CD14-positive monocyte (primary cell): ENCODE measurements at regions not wholly inside any gene's neighbourhood (a gene's known extent, or its start where the extent isn't known, plus 50 kb on each side); places are given as distances from the start of the nearest gene placed in this dataset.

Experiments used
- DNase-seq, 3 donors: peaks; one replicate each; pipeline ENCODE4 v3.0.0-alpha.2; 2011 to 2022
- H2AFZ ChIP-seq: 2 replicates; pipeline ENCODE4 v1.6.0; 2012; ENCODE audit warnings: mild to moderate bottlenecking, low read depth, low read length, inconsistent platforms; ENCODE audit not compliant: insufficient read depth, poor library complexity, severe bottlenecking
- H3K27ac ChIP-seq, 2 donors: 1 replicate in 1 of 2; 2 replicates in 1 of 2; pipeline ENCODE4 v1.5.1; 2012 to 2013; ENCODE audit warnings: low read length in 2 of 2, control low read depth in 1 of 2, inconsistent platforms in 1 of 2, low read depth in 1 of 2, mild to moderate bottlenecking in 1 of 2
- H3K27me3 ChIP-seq, 2 donors: one replicate each; pipeline versions ENCODE4 v1.6.0 to v1.6.1; 2011 to 2013; ENCODE audit warnings: low read length in 2 of 2; ENCODE audit not compliant: control insufficient read depth in 2 of 2, insufficient read depth in 2 of 2
- H3K36me3 ChIP-seq, 2 donors: replicated peaks in 1 of 2; 1 replicate in 1 of 2; 2 replicates in 1 of 2; pipeline versions ENCODE4 v1.5.1 to v1.6.1; 2012 to 2013; ENCODE audit warnings: low read length in 2 of 2, control low read depth in 1 of 2, inconsistent platforms in 1 of 2, mild to moderate bottlenecking in 1 of 2; ENCODE audit not compliant: insufficient read depth in 2 of 2, control insufficient read depth in 1 of 2
- H3K4me1 ChIP-seq, 2 donors: 1 replicate in 1 of 2; 2 replicates in 1 of 2; pipeline versions ENCODE4 v1.5.1 to v1.6.1; 2012 to 2013; ENCODE audit warnings: low read length in 2 of 2, control low read depth in 1 of 2, inconsistent platforms in 1 of 2, mild to moderate bottlenecking in 1 of 2, moderate library complexity in 1 of 2; ENCODE audit not compliant: insufficient read depth in 2 of 2, control insufficient read depth in 1 of 2
- H3K4me2 ChIP-seq: replicated peaks from 2 replicates; pipeline ENCODE3; 2012; ENCODE audit warnings: low read length, moderate library complexity, mild to moderate bottlenecking; ENCODE audit not compliant: poor library complexity, severe bottlenecking; ENCODE audit errors: extremely low read depth
- H3K4me3 ChIP-seq, 3 experiments: fragments of 200-600 bp in 1 of 3; sonication (generic) in 1 of 3; replicated peaks in 1 of 3; 1 replicate in 2 of 3; 2 replicates in 1 of 3; pipeline ENCODE4 v1.5.1; 2011 to 2013; ENCODE audit warnings: low read length in 3 of 3, mild to moderate bottlenecking in 3 of 3, control low read depth in 2 of 3, low read depth in 2 of 3, inconsistent platforms in 1 of 3, moderate library complexity in 1 of 3
- H3K79me2 ChIP-seq: 2 replicates; pipeline ENCODE4 v1.6.0; 2012; ENCODE audit warnings: mild to moderate bottlenecking, control low read depth, inconsistent platforms, low read length, moderate library complexity; ENCODE audit not compliant: insufficient read depth
- H3K9ac ChIP-seq: 2 replicates; pipeline ENCODE4 v1.6.0; 2017; ENCODE audit warnings: low read length, mild to moderate bottlenecking; ENCODE audit not compliant: insufficient read depth, poor library complexity, severe bottlenecking
- H3K9me3 ChIP-seq, 2 donors: replicated peaks in 1 of 2; 1 replicate in 1 of 2; 2 replicates in 1 of 2; pipeline versions ENCODE4 v1.5.1 to v1.6.1; 2012 to 2013; ENCODE audit warnings: low read length in 2 of 2, control low read depth in 1 of 2; ENCODE audit not compliant: control insufficient read depth in 1 of 2, insufficient read depth in 1 of 2
- H4K20me1 ChIP-seq: 2 replicates; pipeline ENCODE4 v1.6.0; 2012; ENCODE audit warnings: mild to moderate bottlenecking, low read length, control low read depth, moderate library complexity; ENCODE audit not compliant: insufficient read depth
- H3K27ac Mint-ChIP-seq, 7 donors: one replicate each; pipeline ENCODE4 v1.8.0; 2020; ENCODE audit warnings: mild to moderate bottlenecking in 7 of 7, mixed read lengths in 7 of 7, moderate library complexity in 6 of 7, inconsistent platforms in 2 of 7
- H3K27me3 Mint-ChIP-seq, 3 donors: one replicate each; pipeline ENCODE4 v1.8.0; 2021 to 2022; ENCODE audit warnings: low read depth in 3 of 3, mild to moderate bottlenecking in 3 of 3, mixed read lengths in 3 of 3, moderate library complexity in 3 of 3, inconsistent platforms in 1 of 3
- H3K36me3 Mint-ChIP-seq, 2 donors: one replicate each; pipeline ENCODE4 v1.8.0; 2020; ENCODE audit warnings: mixed read lengths in 2 of 2, inconsistent platforms in 1 of 2, mild to moderate bottlenecking in 1 of 2
- H3K4me1 Mint-ChIP-seq: one replicate; pipeline ENCODE4 v1.8.0; 2020; ENCODE audit warnings: mild to moderate bottlenecking, mixed read lengths
- H3K4me3 Mint-ChIP-seq, 2 donors: one replicate each; pipeline ENCODE4 v1.8.0; 2020; ENCODE audit warnings: mild to moderate bottlenecking in 2 of 2, mixed read lengths in 2 of 2, moderate library complexity in 1 of 2
- H3K9me3 Mint-ChIP-seq, 7 donors: one replicate each; pipeline ENCODE4 v1.8.0; 2020 to 2022; ENCODE audit warnings: mixed read lengths in 7 of 7, mild to moderate bottlenecking in 6 of 7, moderate library complexity in 6 of 7, inconsistent platforms in 2 of 7
- CTCF ChIP-seq: fragments of 200-600 bp; IDR thresholded peaks from one replicate; pipeline ENCODE4 v1.8.0; 2022; ENCODE audit warnings: antibody characterized with exemption, mild to moderate bottlenecking
- intact Hi-C, 2 donors: fragments of 100-400 bp; cut with micrococcal nuclease; formaldehyde crosslinking; loops; one replicate each; pipeline versions ENCODE4 v1.15.0 to v1.15.1; 2023

- no peaks in the 10 kb centered on the region for H3K36me3 ChIP-seq
- TF ChIP-seq CTCF = no peak
- no peak overlapping the region for H3K4me3 Mint-ChIP-seq
- peaks cover 0 to 2% (median 0%) of the 10 kb centered on the region in 3 donors for H3K27me3 Mint-ChIP-seq
- no peak overlapping the region for H3K27ac ChIP-seq
- DNase-seq = no peak
- no peaks in the 10 kb centered on the region for H4K20me1 ChIP-seq
- H3K4me1 Mint-ChIP-seq = peaks cover 3% of the 10 kb centered on the region
- intact Hi-C loops = no loop called here
- H3K4me3 ChIP-seq = no peak overlapping the region
- no peaks in the 10 kb centered on the region for H3K9me3 ChIP-seq
- H3K27ac Mint-ChIP-seq = no peak overlapping the region
- H3K79me2 ChIP-seq = no peaks in the 10 kb centered on the region
- H3K9me3 Mint-ChIP-seq = peaks cover 0 to 3% (median 0%) of the 10 kb centered on the region in 7 donors
- no peaks in the 10 kb centered on the region for H3K36me3 Mint-ChIP-seq
- H3K4me1 ChIP-seq = no peaks in the 10 kb centered on the region
- H2AFZ ChIP-seq = no peak overlapping the region
- H3K4me2 ChIP-seq = no peak overlapping the region
- no peak overlapping the region for H3K9ac ChIP-seq
- H3K27me3 ChIP-seq = no peaks in the 10 kb centered on the region
These were observed 240.0 kb upstream of the RPS6KA3 start for GRCh38 chrX:20506739-20507138.

GRCh38 chrX:20500949-20501348 lies 234.2 kb upstream of the RPS6KA3 start:
- no peaks in the 10 kb centered on the region for H3K36me3 Mint-ChIP-seq
- no peaks in the 10 kb centered on the region for H4K20me1 ChIP-seq
- no peak overlapping the region for H3K9ac ChIP-seq
- H3K9me3 Mint-ChIP-seq = peaks cover 0 to 2% (median 0%) of the 10 kb centered on the region in 7 donors
- H3K36me3 ChIP-seq = no peaks in the 10 kb centered on the region
- no peaks in the 10 kb centered on the region for H3K4me1 Mint-ChIP-seq
- no peak for TF ChIP-seq CTCF
- no peak overlapping the region for H2AFZ ChIP-seq
- no peak overlapping the region for H3K27ac Mint-ChIP-seq
- H3K79me2 ChIP-seq = no peaks in the 10 kb centered on the region
- H3K4me2 ChIP-seq = no peak overlapping the region
- H3K4me1 ChIP-seq = no peaks in the 10 kb centered on the region
- no peaks in the 10 kb centered on the region for H3K9me3 ChIP-seq
- intact Hi-C loops = no loop called here
- DNase-seq = no peak
- H3K27me3 ChIP-seq = no peaks in the 10 kb centered on the region
- H3K4me3 ChIP-seq = no peak overlapping the region
- H3K27ac ChIP-seq = no peak overlapping the region
- H3K4me3 Mint-ChIP-seq = no peak overlapping the region
- H3K27me3 Mint-ChIP-seq = peaks cover 0 to 5% (median 0%) of the 10 kb centered on the region in 3 donors
